ENCODE measurements at regions not wholly inside any gene's neighbourhood (a gene's known extent, or its start where the extent isn't known, plus 50 kb on each side); places are given as distances from the start of the nearest gene placed in this dataset.

- DNase-seq (ENCODE audit: low read depth, low spot score) (no peak), ATAC-seq (no peak)
- Histone ChIP-seq H3K9ac (ENCODE audit: low read length) (no peak overlapping the region), H3K9me2 (ENCODE audit: insufficient read depth) (peaks cover 2% of the 10 kb centered on the region; the same call in 1 of the 2 replicates), H4K20me1 (ENCODE audit: insufficient read depth) (no peaks in the 10 kb centered on the region), H3K9me3 (ENCODE audit: control insufficient read depth in 1 of 2, insufficient read depth in 1 of 2, low read depth in 1 of 2, low read length in 2 of 2) (no peaks in the 10 kb centered on the region), H3K4me3 (replicated peaks in 1 of 2; ENCODE audit: low read depth in 1 of 2, low read length in 2 of 2) (no peak overlapping the region), H3K4me2 (ENCODE audit: low read length) (no peak overlapping the region), H3K4me1 (ENCODE audit: control insufficient read depth in 1 of 2, insufficient read depth in 2 of 2, low read length in 2 of 2) (no peaks in the 10 kb centered on the region), H3K79me2 (ENCODE audit: insufficient read depth, low read length) (no peaks in the 10 kb centered on the region), H3K27me3 (ENCODE audit: insufficient read depth, low read length) (no peaks in the 10 kb centered on the region), H3K36me3 (ENCODE audit: control insufficient read depth in 1 of 2, insufficient read depth in 2 of 2, low read length in 2 of 2) (no peaks in the 10 kb centered on the region), H3K27ac (ENCODE audit: low read depth, low read length) (no peak overlapping the region), H2AFZ (ENCODE audit: low read depth, low read length, poor library complexity, severe bottlenecking) (no peak overlapping the region)
- POLR2A ChIA-PET: no interaction called here
- TF ChIP-seq MAX (IDR thresholded peaks at IDR 0.05) (no peak), SRF (IDR thresholded peaks at IDR 0.05; ENCODE audit: low read depth) (no peak), CEBPB (IDR thresholded peaks at IDR 0.05; ENCODE audit: low read depth) (no peak), CTCF (IDR thresholded peaks at IDR 0.05 in 2 of 3, conservative IDR thresholded peaks at IDR 0.05 in 1 of 3; ENCODE audit: borderline replicate concordance in 1 of 3, insufficient read depth in 1 of 3, low read depth in 2 of 3, low read length in 2 of 3) (no peak), JUND (IDR thresholded peaks at IDR 0.05) (no peak), YY1 (IDR thresholded peaks at IDR 0.05; ENCODE audit: extremely low read depth, insufficient replicate concordance, low read depth, low read length) (no peak), ZNF274 (IDR thresholded peaks at IDR 0.05; ENCODE audit: low read depth, low read length) (no peak), ZFX (IDR thresholded peaks at IDR 0.05) (no peak), EGR1 (IDR thresholded peaks at IDR 0.05; ENCODE audit: low read depth) (no peak), SP1 (IDR thresholded peaks at IDR 0.05; ENCODE audit: low read depth) (no peak), ATF3 (IDR thresholded peaks at IDR 0.05) (no peak), ELF1 (IDR thresholded peaks at IDR 0.05; ENCODE audit: borderline replicate concordance, low read depth) (no peak), FOSL1 (IDR thresholded peaks at IDR 0.05; ENCODE audit: low read depth) (no peak), EZH2phosphoT487 (IDR thresholded peaks at IDR 0.05; ENCODE audit: borderline replicate concordance) (no peak), SIN3A (IDR thresholded peaks at IDR 0.05; ENCODE audit: low read depth) (no peak), REST (IDR thresholded peaks at IDR 0.05; ENCODE audit: low read depth) (no peak), POLR2A (IDR thresholded peaks at IDR 0.05; ENCODE audit: borderline replicate concordance, extremely low read depth, insufficient read depth, insufficient read length) (no peak), EZH2 (IDR thresholded peaks at IDR 0.05) (no peak), RAD21 (IDR thresholded peaks at IDR 0.05; ENCODE audit: low read depth) (no peak)
- intact Hi-C loops (cut with micrococcal nuclease): no loop called here
- no TSS peak for BruUV-seq (replicated peaks)
- CTCF ChIA-PET: no interaction called here
- RAD21 ChIA-PET (ENCODE audit: low non-redundant PET in 1 of 2, low total read pairs in 2 of 2, uncharacterized antibody in 2 of 2, unreplicated experiment in 2 of 2): no interaction called here
Measured at GRCh38 chr4:156396534-156396933, 442.9 kb upstream of the CTSO start.

Data from HCT116 (cell line).